Hematopoietic multipotent progenitor cell treated with erythropoietin and hydrocortisone succinate and interleukin-3 and kit ligand, for 4 days (in vitro differentiated cells): ENCODE measurements at regions not wholly inside any gene's neighbourhood (a gene's known extent, or its start where the extent isn't known, plus 50 kb on each side); places are given as distances from the start of the nearest gene placed in this dataset.

Experiments used
- DNase-seq: peaks from one replicate; pipeline ENCODE4 v3.0.0-alpha.2; 2015

GRCh38 chr3:137205394-137206045, 247.7 kb downstream of the IL20RB start:
- DNase-seq, result no peak

GRCh38 chr3:137207616-137208015, 249.8 kb downstream of the IL20RB start:
- DNase-seq, result no peak

GRCh38 chr3:137217733-137218132, 259.9 kb downstream of the IL20RB start:
- DNase-seq, result no peak

DNA sequence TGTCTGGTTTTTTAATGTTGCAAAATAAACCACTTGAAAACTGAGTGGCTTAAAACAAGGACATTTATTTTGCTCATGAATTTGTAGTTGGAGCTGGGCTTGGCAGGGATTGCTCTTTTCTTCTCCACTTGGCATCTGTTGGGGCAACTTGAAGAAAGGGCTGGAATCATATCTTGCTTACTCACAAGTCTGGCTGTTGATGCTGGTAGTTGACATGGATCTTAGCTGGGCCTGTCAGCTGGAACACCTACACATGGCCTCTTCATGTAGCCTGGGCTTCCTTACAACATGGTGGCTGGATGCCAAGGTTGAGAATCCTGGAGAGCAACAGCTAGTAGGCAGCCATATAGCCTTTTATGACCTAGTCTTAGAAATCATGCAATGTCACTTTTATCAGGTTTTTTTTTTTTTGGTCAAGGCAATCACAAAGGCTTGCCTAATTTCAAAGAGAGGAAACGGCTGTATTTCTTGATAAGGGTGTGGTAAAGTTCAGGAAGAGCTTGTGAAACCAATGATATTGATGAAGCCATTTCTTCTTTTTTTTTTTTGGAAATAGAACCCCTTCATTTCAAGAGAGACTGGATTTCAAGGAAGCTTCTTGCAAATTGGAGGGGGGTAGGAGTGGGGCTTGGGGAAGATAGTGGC, 262.1 kb downstream of the IL20RB start:
- DNase-seq, result peak; percentile 76

DNA sequence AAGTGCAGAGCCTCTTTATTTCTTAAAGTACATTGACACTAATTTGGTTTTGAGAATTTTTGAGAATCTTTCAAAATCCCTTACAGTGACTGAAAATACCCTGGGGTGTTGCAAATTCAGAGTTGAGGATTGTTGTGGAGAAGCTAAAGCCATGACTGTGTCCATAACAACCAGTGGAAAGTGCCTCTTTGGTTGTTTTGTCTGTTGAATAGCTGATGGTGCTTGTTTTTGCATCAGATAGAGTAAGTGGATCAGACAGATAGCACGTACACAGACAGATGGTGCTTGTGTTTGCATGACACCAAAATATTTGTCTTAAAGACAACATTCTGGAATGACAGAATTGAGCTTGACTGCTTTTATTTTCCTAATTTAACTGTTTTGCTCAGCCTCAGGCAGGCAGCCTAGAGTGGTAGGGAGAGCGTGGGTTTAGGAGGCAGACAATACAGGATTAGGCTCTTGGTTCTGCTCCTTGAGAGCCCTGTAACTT, 265.0 kb downstream of the IL20RB start:
- DNase-seq, result no peak

GRCh38 chr3:137224464-137224863, 266.7 kb downstream of the IL20RB start:
- DNase-seq, result no peak

- no peak for DNase-seq
Observed at GRCh38 chr3:137242836-137243400, 285.1 kb downstream of the IL20RB start.

DNA sequence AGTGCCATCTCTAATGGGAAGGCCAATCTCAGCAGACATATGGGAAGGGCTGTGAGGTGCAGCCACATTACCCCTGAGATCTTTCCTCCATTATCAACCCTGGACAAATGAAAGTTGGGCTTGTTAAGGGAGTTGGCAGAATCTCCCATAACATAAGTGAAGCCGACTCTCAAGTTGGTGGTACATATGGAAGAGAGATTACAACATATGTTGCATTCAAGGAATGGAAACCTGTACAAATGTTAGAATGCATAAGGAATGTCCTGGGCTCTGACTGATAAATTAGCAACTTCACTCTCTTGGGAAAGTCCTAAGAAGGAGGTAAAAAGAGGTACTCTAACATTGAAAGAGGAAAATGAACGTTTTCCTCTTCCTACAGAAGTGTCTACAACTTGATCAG, 288.7 kb downstream of the IL20RB start:
- DNase-seq, result no peak

DNA sequence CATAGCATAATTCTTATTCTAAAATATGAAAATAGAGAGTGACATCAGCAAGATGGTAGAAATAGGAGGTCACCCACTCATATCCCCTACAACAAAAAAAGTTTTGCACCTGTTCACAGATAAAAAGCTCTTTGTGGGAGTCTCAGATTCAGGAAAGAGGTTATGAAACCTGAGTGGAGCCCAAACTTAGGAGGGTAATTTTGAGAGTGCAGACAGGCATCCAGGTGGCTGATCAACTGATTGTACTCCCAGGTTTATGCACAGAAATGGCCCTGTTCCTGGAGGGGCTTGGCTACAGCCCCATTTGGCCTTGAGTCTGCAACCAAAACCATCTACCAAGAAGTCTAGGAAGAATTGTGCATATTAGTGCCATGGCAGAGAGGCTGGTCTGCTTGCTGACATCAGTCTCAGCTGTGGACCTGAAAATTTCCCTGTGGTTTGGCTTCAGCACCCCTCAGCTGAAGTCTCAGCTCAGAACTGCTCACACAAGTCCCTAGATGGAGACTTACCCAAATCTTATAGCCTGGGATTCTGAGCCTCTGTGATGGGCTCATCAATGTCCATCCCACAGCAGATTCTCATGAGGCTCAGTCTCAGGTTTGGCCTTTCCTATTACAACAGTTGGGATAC, 291.6 kb downstream of the IL20RB start:
- DNase-seq, result no peak

DNA sequence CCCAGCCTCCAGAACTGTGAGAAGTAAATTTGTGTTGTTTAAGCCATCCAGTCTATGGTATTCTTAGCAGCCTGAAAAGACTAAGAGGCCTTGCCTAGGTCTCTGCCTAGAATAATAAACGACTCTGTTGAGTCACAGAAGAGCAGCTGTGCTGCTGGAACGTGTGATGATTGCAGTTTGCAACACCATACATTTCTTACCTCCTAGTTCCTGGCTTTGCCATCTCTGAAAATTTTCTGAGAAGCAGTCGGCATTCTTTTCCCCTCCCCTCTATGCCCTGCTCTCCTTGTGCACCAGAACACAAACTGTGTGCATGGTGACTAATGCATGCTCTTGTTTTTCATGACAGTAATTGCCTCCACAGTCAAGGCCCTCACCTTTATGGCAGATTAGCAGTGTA, 301.3 kb downstream of the IL20RB start:
- no peak for DNase-seq

- no peak for DNase-seq
Observed at GRCh38 chr3:137259701-137260100, 301.9 kb downstream of the IL20RB start.

DNA sequence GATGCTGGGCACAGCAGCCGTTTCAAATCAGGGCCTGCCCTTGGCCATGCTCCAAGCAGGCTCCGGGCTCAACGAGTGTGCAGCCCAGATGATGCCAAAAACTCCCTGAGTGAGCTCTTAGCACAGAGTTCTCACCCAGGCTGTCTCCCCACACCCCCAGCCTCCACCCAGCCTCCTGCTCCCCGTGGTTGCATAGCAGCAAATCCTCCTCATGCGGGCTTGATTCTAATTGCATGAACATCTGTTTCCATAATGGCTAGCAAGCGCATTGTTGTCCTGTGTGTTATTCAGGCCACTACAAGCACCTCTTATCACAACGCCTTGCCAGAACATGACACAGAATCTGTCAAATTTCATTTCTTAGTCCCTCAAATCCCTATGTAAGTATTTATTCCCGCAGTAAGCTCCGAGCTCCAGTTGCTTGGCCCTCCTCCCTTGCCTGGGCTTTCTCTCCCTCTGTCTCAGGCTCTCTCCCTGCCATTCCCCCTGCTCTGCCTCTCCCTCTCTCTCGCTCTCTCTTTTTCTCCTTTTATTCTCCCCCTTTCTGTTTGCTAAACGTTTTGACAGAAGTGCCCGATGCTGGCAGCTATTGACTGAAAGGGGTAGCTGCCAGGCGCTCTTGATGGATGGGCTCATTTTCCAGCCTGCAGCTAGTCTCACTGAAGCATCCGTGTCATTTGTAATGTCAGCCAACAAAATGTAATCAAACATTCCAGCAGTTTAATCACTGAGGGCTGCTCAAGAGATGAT, 306.5 kb downstream of the IL20RB start:
- no peak for DNase-seq

- no peak for DNase-seq
Observed at GRCh38 chr3:137264843-137265330, 307.1 kb downstream of the IL20RB start.

DNA sequence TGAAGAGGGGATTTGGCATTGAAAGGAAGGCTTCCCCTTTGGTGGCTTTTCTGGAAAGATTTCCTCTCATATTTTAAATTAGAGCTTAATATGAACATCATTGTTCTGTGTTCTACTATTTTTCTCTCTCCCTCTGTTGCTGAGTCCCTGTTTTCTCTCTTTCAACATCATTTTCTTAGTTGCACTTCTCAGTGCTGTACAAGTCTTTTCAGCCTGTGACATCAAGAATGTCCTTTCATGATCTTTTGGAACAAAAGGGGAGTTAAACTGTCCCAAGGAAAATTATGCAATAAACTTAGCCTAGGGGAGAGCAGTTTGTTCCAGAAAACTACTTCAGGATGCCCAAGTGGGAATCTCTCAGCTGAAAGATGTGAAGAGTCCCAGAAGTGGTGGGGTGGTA, 325.1 kb downstream of the IL20RB start:
- no peak for DNase-seq

DNA sequence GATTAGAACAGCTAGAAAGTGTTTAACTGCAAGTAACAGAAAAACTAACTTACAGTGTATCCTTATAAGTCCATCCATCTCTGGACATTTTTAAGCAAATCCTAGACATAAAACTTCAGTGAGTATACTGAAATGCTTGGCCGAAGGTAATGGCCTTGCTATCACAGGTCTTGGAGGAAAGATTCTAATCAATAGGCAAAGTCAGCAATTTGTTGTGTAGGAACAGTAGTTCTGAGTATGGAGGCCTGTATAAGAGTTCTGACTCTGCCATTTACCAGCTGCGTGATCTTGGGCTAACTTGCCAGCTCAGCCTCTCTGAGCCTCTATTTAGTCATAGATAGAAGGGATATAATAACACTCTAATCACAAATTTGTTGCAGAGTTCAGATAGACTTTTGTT, 328.1 kb downstream of the IL20RB start:
- no peak for DNase-seq

DNA sequence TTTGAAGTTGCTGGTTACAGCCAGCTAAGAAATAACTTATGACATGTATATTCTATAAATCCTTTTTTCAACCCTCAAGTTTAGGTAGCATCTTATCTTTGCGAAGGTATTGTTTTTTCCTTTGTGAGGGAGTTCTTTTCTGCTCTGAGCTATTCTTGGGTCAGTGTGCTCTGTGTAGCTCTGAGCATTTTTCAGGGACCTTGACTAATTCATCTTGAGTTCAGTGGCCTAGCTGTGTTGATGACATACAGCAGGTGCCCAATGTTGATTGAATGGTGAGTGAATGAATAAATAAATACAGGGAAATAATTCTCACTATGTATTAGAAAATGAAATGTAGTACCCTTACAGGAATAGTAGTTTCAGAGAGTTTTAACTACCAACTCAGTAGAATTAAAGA, 335.3 kb downstream of the IL20RB start:
- no peak for DNase-seq

GRCh38 chr3:137294139-137294538, 336.4 kb downstream of the IL20RB start:
- DNase-seq, result no peak

DNA sequence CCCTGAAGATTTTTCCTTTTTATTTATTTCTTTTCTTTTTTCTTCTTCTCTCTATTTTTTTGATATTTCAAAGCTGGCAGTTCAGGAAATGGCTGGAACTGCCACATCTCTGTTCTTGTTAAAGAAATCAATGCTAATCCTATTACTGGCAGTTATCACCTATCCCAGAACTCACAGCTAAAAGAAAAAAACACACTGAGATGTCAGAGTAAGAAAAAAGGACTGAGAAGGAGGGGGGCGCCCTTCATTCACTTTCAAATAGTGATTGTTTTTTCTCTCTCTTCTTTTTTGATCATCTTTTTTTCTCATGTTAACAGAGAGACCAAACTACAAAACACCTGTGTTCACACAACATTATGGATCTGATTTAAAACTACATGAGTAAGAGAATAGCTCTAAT, 337.1 kb downstream of the IL20RB start:
- no peak for DNase-seq

GRCh38 chr3:137295336-137295735, 337.6 kb downstream of the IL20RB start:
- no peak for DNase-seq

DNA sequence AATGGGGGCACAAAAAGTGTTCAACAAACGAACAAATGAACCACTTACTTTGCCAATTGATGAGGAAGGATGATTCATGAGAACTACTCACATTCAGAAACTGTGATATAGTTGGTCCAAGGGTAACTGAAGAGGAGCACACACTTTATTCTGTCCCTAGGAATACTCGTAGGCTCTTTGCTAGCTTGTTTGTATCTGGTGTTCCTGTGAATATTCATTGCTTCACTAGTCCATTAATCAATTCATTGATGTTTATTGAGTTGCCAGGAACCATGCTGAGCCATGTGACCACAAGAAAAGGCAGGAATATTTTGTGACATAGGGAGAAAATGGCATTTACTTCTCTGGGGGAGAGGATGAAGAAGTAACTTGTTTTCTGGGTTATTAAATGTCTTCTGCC, 338.3 kb downstream of the IL20RB start:
- no peak for DNase-seq

DNA sequence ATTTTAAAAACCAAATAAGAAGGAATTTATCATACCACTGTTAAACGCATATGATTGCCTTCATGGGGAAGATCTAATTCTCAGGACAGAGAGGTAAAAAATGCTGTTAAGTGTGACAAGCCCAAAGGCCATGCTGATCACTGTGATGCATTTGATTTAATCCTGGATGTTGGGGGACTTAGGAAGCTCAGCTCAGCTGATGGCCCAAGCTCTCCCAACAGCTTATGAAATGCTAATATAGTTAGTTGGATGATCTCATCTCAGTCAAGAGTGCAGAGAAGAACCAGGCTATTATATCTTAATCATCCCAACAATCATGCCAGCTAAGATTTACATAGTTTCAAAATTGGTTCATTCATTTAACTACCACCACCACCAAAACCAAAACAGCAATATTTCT, 340.0 kb downstream of the IL20RB start:
- DNase-seq, result no peak

DNA sequence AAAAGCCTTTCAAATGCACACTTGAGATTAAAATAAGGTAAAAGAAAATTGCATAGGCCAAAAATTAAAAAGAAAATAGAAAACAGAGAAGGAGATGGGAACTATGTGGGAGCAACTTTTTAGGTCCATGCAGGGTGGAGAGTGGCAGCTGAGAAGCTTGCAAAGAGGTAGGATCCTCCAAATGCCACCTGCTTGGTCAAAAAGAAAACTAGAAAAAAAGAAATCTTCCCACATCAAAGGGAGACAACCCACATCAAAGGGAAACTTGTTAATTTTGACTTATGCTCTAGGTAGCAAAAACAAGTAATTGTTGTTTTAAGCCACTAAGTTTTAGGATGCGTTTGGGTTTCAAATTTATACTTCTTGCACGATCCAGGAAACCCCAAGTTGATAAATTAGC, 342.9 kb downstream of the IL20RB start:
- DNase-seq, result no peak
